OCI-LY7 (cell line): ENCODE measurements at regions not wholly inside any gene's neighbourhood (a gene's known extent, or its start where the extent isn't known, plus 50 kb on each side); places are given as distances from the start of the nearest gene placed in this dataset.
"Not testable (repeated sequence)": the region's sequence is repeated elsewhere in the genome, so short reads cannot be mapped to it uniquely, and the experiment has no call there.

ENCODE experiments used
- BruUV-seq: library from RNA; stranded (reverse); fragments of 400-500 nt; replicated peaks from 2 replicates; lab custom pipeline; 2021; lab: Mats Ljungman, UMichigan
- CTCF ChIA-PET: fragments of 300-600 bp; sonication (Branson Sonifier 250); formaldehyde crosslinking; loops from one replicate; lab custom pipeline; 2022; ENCODE audit warnings: antibody characterized with exemption; ENCODE audit not compliant: unreplicated experiment; lab: Charles Lee
- POLR2A ChIA-PET: fragments of 300-600 bp; sonication (Branson Sonifier 250); formaldehyde crosslinking; loops from one replicate; lab custom pipeline; 2022; ENCODE audit warnings: antibody characterized with exemption; lab: Charles Lee
- DNase-seq: peaks from one replicate; pipeline ENCODE4 v3.0.0-alpha.2; 2015; ENCODE audit warnings: low spot score
- H2AFZ ChIP-seq: fragments of 200-600 bp; sonication (generic), shearing (Covaris generic); 2 replicates; pipeline ENCODE4 v1.6.1; 2014; ENCODE audit warnings: mild to moderate bottlenecking, antibody characterized with exemption, low read length, moderate library complexity
- H3K27ac ChIP-seq: fragments of 200-600 bp; sonication (generic); 2 replicates; pipeline ENCODE4 v1.5.1; 2014; ENCODE audit warnings: mixed run types, low read depth, mild to moderate bottlenecking, moderate library complexity, low read length, inconsistent platforms; ENCODE audit not compliant: poor library complexity, severe bottlenecking
- H3K36me3 ChIP-seq: fragments of 200-600 bp; sonication (generic); 2 replicates; pipeline ENCODE4 v1.6.1; 2014; ENCODE audit warnings: mild to moderate bottlenecking, antibody characterized with exemption, low read length, moderate library complexity, mixed read lengths; ENCODE audit not compliant: insufficient read depth
- H3K4me1 ChIP-seq: fragments of 200-600 bp; sonication (generic); 2 replicates; pipeline ENCODE4 v1.5.1; 2014; ENCODE audit warnings: mild to moderate bottlenecking, low read length; ENCODE audit not compliant: insufficient read depth, poor library complexity, severe bottlenecking
- H3K4me2 ChIP-seq: fragments of 200-600 bp; sonication (generic); 2 replicates; pipeline ENCODE4 v1.6.1; 2014; ENCODE audit warnings: mild to moderate bottlenecking, low read length
- H3K4me3 ChIP-seq: fragments of 200-600 bp; sonication (generic); 2 replicates; pipeline ENCODE4 v1.5.1; 2014; ENCODE audit warnings: mild to moderate bottlenecking, low read depth, low read length; ENCODE audit not compliant: poor library complexity, severe bottlenecking
- H3K79me2 ChIP-seq: fragments of 200-600 bp; sonication (generic); 2 replicates; pipeline ENCODE4 v1.6.1; 2016; ENCODE audit warnings: low read depth, mild to moderate bottlenecking, low read length, moderate library complexity, mixed read lengths; ENCODE audit not compliant: insufficient read depth
- H3K9me2 ChIP-seq: fragments of 200-600 bp; sonication (generic); 2 replicates; pipeline ENCODE4 v1.6.1; 2016; ENCODE audit warnings: mild to moderate bottlenecking, low read length, mixed read lengths; ENCODE audit not compliant: insufficient read depth
- H3K9me3 ChIP-seq: fragments of 200-600 bp; sonication (generic); 2 replicates; pipeline ENCODE4 v1.6.1; 2014; ENCODE audit warnings: mild to moderate bottlenecking, mixed run types, low read length, mixed read lengths
- H4K20me1 ChIP-seq: fragments of 200-600 bp; sonication (generic); 2 replicates; pipeline ENCODE4 v1.6.1; 2014; ENCODE audit warnings: mild to moderate bottlenecking, antibody characterized with exemption, low read length, moderate library complexity, mixed read lengths; ENCODE audit not compliant: insufficient read depth
- EZH2phosphoT487 ChIP-seq: fragments of 200-600 bp; sonication (generic); IDR thresholded peaks from 2 replicates; pipeline ENCODE4 v1.6.1; 2018; ENCODE audit warnings: low read depth, borderline replicate concordance, mild to moderate bottlenecking, mixed run types, antibody characterized with exemption, low read length, moderate library complexity, mixed read lengths
- intact Hi-C: fragments of 100-400 bp; cut with micrococcal nuclease; formaldehyde crosslinking; loops from one replicate; pipeline ENCODE4 v1.10.0; 2022; ENCODE audit not compliant: unreplicated experiment
- TF ChIP-seq, protein P1 (sequence below): fragments of 200-600 bp; sonication (generic); conservative IDR thresholded peaks from 2 replicates; pipeline ENCODE4 v1.5.1; 2014; ENCODE audit warnings: mild to moderate bottlenecking, antibody characterized with exemption, low read length, moderate library complexity, mixed read lengths

- CTCF ChIA-PET, intact Hi-C loops: not testable (repeated sequence)
Measured at GRCh38 chr16:21522846-21523245, 76.5 kb upstream of the METTL9 start.

DNA sequence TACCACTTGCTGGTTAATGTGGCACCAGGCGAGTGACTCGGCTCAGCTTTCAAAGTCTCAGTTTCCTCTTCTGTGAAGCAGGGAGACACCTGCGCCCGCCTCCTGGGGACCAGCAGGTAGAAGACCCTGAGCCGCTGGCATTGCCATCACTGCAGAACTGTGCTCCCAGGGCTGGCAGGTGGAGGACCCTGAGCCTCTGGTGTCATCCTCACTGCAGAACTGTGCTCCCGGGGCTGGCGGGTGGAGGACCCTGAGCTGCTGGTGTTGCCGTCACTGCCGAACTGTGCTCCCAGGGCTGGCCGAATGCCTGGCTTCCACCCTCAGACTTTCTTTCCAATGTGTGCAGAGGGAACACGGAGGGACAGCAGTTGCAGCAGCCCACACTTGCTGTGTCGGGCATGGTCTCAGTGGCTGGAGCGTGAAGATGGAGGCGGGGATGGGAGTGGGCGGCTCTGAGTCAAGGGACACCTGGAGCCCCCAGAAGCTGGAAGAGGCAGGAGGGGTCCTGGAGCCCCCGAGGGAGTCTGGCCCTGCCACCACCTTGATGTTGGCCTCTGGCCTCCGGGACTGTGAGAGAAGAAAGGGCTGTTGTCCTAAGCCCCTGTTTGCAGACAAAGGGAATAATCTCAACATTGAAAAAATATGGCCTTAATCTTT, 75.8 kb upstream of the METTL9 start:
- no peak overlapping the region for H2AFZ ChIP-seq
- no peaks in the 10 kb centered on the region for H3K9me2 ChIP-seq
- DNase-seq, result no peak
- TF ChIP-seq, protein P1, sequence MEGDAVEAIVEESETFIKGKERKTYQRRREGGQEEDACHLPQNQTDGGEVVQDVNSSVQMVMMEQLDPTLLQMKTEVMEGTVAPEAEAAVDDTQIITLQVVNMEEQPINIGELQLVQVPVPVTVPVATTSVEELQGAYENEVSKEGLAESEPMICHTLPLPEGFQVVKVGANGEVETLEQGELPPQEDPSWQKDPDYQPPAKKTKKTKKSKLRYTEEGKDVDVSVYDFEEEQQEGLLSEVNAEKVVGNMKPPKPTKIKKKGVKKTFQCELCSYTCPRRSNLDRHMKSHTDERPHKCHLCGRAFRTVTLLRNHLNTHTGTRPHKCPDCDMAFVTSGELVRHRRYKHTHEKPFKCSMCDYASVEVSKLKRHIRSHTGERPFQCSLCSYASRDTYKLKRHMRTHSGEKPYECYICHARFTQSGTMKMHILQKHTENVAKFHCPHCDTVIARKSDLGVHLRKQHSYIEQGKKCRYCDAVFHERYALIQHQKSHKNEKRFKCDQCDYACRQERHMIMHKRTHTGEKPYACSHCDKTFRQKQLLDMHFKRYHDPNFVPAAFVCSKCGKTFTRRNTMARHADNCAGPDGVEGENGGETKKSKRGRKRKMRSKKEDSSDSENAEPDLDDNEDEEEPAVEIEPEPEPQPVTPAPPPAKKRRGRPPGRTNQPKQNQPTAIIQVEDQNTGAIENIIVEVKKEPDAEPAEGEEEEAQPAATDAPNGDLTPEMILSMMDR, result no peak
- TF ChIP-seq EZH2phosphoT487, result no peak
- H3K27ac ChIP-seq, result no peak overlapping the region
- H3K4me3 ChIP-seq, result no peak overlapping the region
- intact Hi-C loops, result no loop called here
- peaks cover 5% of the 10 kb centered on the region; the same call in 1 of the 2 replicates for H3K9me3 ChIP-seq
- peaks cover 20% of the 10 kb centered on the region for H3K4me1 ChIP-seq
- H3K36me3 ChIP-seq, result peaks cover under 1% of the 10 kb centered on the region
- peaks cover under 1% of the 10 kb centered on the region; the same call in 1 of the 2 replicates for H4K20me1 ChIP-seq
- no TSS peak for BruUV-seq
- H3K79me2 ChIP-seq, result peaks cover 11% of the 10 kb centered on the region
- H3K4me2 ChIP-seq, result no peak overlapping the region
- CTCF ChIA-PET, result no interaction called here
- POLR2A ChIA-PET, result no interaction called here

More at GRCh38 chr16:21522846-21523245, 76.5 kb upstream of the METTL9 start:
- H3K9me2 ChIP-seq, H3K9me3 ChIP-seq, POLR2A ChIA-PET, H2AFZ ChIP-seq, DNase-seq, H4K20me1 ChIP-seq, H3K4me3 ChIP-seq, BruUV-seq, H3K4me2 ChIP-seq, H3K27ac ChIP-seq, H3K36me3 ChIP-seq: not testable (repeated sequence)
- peaks cover 22% of the 10 kb centered on the region for H3K4me1 ChIP-seq
- H3K79me2 ChIP-seq, result peaks cover 18% of the 10 kb centered on the region

DNA sequence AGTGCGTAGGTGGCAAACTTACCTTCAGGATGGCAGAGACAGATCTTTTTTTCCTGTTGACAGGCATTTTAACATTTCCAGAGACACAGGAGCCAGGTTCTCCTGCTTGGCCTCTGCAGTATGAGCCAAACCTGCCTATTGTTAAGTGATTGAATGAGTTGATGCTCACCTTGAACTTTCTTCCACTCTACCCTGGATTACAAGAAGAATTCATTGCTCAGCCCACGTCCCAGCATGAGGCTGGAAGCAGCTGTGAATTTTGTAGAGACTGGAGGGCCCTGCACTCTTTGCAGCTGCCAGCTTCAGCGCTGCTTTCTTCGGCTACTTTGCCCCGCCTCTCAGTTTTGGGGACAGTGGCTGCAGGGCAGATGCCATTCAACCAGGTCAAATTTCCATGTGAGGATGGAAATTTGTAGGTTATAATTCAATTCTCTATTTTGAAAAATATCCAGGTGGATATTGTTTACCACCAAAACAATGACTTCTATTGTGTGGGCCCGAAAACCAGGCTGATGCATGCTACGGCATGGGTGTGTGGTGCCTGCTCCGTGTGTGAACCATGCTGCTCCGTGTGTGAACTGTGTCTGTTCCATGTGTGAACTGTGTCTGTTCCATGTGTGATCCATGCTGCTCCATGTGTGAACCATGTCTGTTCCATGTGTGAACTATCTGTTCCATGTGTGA, 75.2 kb upstream of the METTL9 start:
- Histone ChIP-seq H3K4me3 (no peak overlapping the region), H3K79me2 (peaks cover 5% of the 10 kb centered on the region), H3K9me3 (peaks cover 5% of the 10 kb centered on the region; the same call in 1 of the 2 replicates), H2AFZ (no peak overlapping the region), H3K4me2 (no peak overlapping the region), H3K4me1 (peaks cover 20% of the 10 kb centered on the region), H4K20me1 (no peaks in the 10 kb centered on the region), H3K27ac (no peak overlapping the region), H3K36me3 (no peaks in the 10 kb centered on the region), H3K9me2 (no peaks in the 10 kb centered on the region)
- intact Hi-C loops, result no loop called here
- TF ChIP-seq EZH2phosphoT487, result no peak
- TF ChIP-seq, protein P1, result no peak
- POLR2A ChIA-PET, result no interaction called here
- no peak for DNase-seq
- BruUV-seq, result no TSS peak
- CTCF ChIA-PET, result no interaction called here

DNA sequence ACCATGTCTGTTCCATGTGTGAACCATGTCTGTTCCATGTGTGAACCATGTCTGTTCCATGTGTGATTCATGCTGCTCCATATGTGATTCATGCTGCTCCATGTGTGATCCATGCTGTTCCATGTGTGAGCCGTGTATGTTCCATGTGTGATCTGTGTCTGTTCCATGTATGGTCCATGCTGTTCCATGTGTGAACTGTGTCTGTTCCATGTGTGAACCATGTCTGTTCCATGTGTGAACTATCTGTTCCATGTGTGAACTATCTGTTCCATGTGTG, 74.7 kb upstream of the METTL9 start:
- H2AFZ ChIP-seq, H3K36me3 ChIP-seq, H3K9me2 ChIP-seq, H3K79me2 ChIP-seq, H3K4me2 ChIP-seq, H3K4me3 ChIP-seq, H3K9me3 ChIP-seq, BruUV-seq, H3K27ac ChIP-seq, DNase-seq, intact Hi-C loops, POLR2A ChIA-PET, H4K20me1 ChIP-seq, CTCF ChIA-PET: not testable (repeated sequence)
- H3K4me1 ChIP-seq, result peaks cover 20% of the 10 kb centered on the region
